Fibroblast of pulmonary artery (primary cell): ENCODE measurements at regions not wholly inside any gene's neighbourhood (a gene's known extent, or its start where the extent isn't known, plus 50 kb on each side); places are given as distances from the start of the nearest gene placed in this dataset.

ENCODE experiments used
- DNase-seq: peaks from one replicate; pipeline ENCODE4 v3.0.0-alpha.2; 2010; ENCODE audit warnings: low read depth
- H3K4me3 ChIP-seq: replicated peaks from 2 replicates; pipeline ENCODE4 v1.5.1; 2011; ENCODE audit warnings: low read depth, mild to moderate bottlenecking, control low read depth, low read length, moderate library complexity
- TF ChIP-seq, protein P1 (sequence below): IDR thresholded peaks from 2 replicates; pipeline ENCODE4 v1.5.1; 2011; ENCODE audit warnings: mild to moderate bottlenecking, control low read depth, low read length, inconsistent platforms; ENCODE audit errors: missing control alignments

DNA sequence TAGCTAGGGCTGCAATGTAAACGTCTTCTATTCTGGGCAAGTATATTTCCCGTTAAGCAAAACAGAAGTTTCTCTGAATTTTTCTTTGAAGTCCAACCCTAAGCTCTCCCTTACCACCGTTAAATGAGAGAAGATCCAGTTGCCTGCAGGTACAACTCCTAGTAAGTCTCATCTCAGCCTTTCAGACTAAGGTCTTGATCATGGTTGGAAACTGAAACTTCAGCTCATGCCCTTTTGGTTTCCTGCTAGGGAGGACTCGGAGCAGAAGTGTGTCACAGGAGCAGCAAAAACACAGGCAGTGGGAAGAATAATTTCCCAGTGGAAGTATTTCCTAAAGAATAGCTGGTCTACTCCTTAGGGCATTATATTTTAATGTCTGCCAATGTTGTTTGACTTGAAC is 717.9 kb downstream of the PRELID2 start:
- TF ChIP-seq, protein P1, sequence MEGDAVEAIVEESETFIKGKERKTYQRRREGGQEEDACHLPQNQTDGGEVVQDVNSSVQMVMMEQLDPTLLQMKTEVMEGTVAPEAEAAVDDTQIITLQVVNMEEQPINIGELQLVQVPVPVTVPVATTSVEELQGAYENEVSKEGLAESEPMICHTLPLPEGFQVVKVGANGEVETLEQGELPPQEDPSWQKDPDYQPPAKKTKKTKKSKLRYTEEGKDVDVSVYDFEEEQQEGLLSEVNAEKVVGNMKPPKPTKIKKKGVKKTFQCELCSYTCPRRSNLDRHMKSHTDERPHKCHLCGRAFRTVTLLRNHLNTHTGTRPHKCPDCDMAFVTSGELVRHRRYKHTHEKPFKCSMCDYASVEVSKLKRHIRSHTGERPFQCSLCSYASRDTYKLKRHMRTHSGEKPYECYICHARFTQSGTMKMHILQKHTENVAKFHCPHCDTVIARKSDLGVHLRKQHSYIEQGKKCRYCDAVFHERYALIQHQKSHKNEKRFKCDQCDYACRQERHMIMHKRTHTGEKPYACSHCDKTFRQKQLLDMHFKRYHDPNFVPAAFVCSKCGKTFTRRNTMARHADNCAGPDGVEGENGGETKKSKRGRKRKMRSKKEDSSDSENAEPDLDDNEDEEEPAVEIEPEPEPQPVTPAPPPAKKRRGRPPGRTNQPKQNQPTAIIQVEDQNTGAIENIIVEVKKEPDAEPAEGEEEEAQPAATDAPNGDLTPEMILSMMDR = no peak
- H3K4me3 ChIP-seq = no peak overlapping the region
- DNase-seq = no peak

DNA sequence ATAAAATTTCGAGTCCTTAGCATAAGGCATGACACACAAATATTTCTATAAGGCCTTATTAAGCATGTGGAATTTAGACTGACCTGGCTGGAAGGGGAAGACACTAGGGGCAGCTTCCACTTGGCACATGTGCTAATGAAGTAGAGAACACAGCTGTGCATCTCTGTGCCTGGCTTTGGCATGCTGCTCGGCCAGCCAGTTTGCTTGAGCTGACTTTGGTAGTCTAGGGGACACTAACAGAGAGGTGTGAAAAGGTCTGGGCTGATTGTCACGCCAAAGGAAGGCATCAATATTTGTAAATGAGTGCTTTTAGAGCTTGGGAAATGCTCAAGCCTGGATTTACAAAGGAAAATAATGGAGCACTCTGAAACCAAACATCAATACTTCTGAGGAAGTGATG is 723.7 kb downstream of the PRELID2 start:
- DNase-seq = no peak
- TF ChIP-seq, protein P1 = no peak
- H3K4me3 ChIP-seq = no peak overlapping the region

DNA sequence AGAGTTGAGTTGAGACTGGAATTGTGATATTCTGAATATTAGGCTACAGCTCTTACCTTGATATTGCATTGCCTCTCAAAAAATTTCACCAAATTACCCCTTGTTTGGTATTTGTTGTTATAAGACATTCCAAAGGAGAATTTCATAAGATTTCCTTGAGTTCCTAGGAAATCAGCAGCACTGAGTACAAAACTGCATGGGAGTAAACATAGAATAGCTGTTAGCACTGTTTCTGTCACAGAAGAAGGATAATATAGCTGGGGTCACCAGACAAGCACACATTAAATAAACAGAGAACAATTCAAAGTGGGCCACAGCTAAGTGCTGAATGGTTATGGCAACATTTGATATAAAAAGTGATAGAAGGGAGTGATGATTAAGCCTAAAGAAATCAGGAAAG is 724.3 kb downstream of the PRELID2 start:
- peak; percentile 4 for DNase-seq
- H3K4me3 ChIP-seq = no peak overlapping the region

DNA sequence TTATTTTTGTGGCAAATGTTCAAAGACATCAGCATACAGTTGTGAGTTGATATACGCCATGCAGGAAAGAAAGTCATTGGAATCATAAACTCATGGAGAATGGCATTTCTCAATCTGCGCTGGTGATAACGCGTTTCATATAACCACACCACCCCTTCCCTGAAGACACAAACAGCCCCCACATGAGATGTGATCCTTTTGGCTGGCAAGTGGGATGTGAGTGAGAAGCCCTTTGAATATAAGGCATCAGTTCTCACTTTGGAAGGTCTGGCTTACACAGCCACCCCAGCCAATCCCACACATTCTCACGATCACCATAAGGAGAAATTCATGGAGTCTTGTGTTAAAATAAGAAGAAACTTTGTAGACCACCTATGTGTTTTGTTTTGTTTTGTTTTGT is 725.0 kb downstream of the PRELID2 start:
- DNase-seq = no peak
- no peak overlapping the region for H3K4me3 ChIP-seq
- TF ChIP-seq, protein P1 = no peak

More for the DNA sequence above, 724.3 kb downstream of the PRELID2 start:
- TF ChIP-seq, protein P1 = no peak

DNA sequence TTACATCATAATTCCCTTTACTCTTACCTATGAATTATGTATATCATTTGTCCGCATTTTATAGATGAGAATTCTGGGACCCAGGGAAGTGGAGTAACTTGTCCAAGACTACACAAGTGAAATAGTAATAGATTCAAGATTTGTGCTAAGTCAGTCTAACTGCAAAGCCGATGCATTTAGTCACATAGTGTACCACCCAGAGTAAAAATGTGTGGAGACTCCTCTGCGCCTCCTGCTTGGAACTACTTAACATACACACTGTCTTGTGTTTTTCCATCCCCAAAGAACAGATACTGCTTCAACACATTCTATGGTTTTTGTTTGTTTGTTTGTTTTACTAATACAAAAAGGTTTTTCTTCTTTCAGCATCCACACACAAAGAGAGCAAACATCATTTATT is 729.8 kb downstream of the PRELID2 start:
- no peak overlapping the region for H3K4me3 ChIP-seq
- TF ChIP-seq, protein P1 = no peak
- DNase-seq = no peak

DNA sequence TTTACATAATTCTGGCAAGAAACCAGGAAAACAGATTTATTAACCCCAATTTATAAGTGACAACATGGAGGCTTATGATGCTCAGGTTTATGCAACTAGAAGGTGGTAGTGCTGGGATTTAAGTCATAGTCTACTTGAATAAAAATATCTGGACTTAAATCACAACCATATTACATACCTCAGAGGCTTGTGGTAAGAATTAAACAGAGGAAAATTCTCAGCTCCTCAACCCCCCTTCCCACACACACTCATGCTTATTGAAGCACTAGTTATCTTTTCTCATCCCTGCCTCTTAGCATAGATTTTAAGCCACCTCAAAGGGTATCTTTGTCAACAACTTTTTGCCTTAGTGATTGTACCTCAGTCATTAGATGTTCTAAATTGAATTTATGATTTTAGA is 731.0 kb downstream of the PRELID2 start:
- no peak for DNase-seq
- TF ChIP-seq, protein P1 = no peak
- H3K4me3 ChIP-seq = no peak overlapping the region

DNA sequence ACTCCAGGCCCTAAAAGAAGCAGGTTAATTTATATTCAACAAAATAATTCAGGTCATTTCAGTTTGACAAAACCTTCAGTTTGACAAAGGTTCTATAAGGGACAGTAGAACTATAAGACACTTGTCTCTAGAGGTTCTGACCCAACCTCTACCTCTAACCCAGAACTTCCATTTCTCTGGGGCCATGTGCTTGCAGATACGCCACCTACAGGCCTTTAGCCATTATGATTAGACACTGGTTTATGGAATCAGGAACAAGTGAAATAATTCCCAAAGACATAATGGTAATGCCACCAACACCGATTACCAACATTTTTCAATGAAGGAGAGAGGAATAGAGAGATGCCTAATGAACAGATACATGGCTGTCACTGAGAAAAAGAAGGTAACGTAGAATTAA is 733.9 kb downstream of the PRELID2 start:
- DNase-seq = no peak
- TF ChIP-seq, protein P1 = peak; percentile 20
- H3K4me3 ChIP-seq = no peak overlapping the region
